MG63 (cell line): ENCODE measurements at regions not wholly inside any gene's neighbourhood (a gene's known extent, or its start where the extent isn't known, plus 50 kb on each side); places are given as distances from the start of the nearest gene placed in this dataset.
"Not testable (repeated sequence)": the region's sequence is repeated elsewhere in the genome, so short reads cannot be mapped to it uniquely, and the experiment has no call there.

Experiments used
- DNase-seq: peaks from one replicate; pipeline ENCODE4 v3.0.0-alpha.2; 2020
- H3K27me3 ChIP-seq: fragments of 250-450 bp; sonication (Bioruptor Pico); 2 replicates; pipeline ENCODE4 v1.5.1; 2020; ENCODE audit warnings: mild to moderate bottlenecking, moderate library complexity
- H3K36me3 ChIP-seq: fragments of 250-450 bp; sonication (Bioruptor Pico); 2 replicates; pipeline ENCODE4 v1.5.1; 2020; ENCODE audit warnings: mild to moderate bottlenecking, moderate library complexity
- H3K4me3 ChIP-seq: fragments of 250-450 bp; sonication (Bioruptor Pico); 2 replicates; pipeline ENCODE4 v1.5.1; 2020; ENCODE audit warnings: mild to moderate bottlenecking, moderate library complexity
- H3K9me3 ChIP-seq: fragments of 250-450 bp; sonication (Bioruptor Pico); 2 replicates; pipeline ENCODE4 v1.5.1; 2020; ENCODE audit warnings: mild to moderate bottlenecking, moderate library complexity

- no peaks in the 10 kb centered on the region for H3K27me3 ChIP-seq
- no peak overlapping the region for H3K4me3 ChIP-seq
- no peak for DNase-seq
- H3K9me3 ChIP-seq: no peaks in the 10 kb centered on the region
- no peaks in the 10 kb centered on the region for H3K36me3 ChIP-seq
Measured at GRCh38 chr6:165183496-165184140, 125.8 kb downstream of the C6orf118 start.

GRCh38 chr6:165183071-165183470, 126.3 kb downstream of the C6orf118 start:
- no peak for DNase-seq
- H3K36me3 ChIP-seq: no peaks in the 10 kb centered on the region
- no peaks in the 10 kb centered on the region for H3K27me3 ChIP-seq
- no peak overlapping the region for H3K4me3 ChIP-seq
- no peaks in the 10 kb centered on the region for H3K9me3 ChIP-seq

- no peak overlapping the region for H3K4me3 ChIP-seq
- H3K36me3 ChIP-seq: no peaks in the 10 kb centered on the region
- no peaks in the 10 kb centered on the region for H3K9me3 ChIP-seq
- no peaks in the 10 kb centered on the region for H3K27me3 ChIP-seq
- peak; percentile 94 for DNase-seq
Measured at GRCh38 chr6:165181951-165182414, 127.4 kb downstream of the C6orf118 start.

GRCh38 chr6:165178056-165178455, 131.3 kb downstream of the C6orf118 start:
- Histone ChIP-seq H3K4me3 (no peak overlapping the region), H3K9me3 (peaks cover 9% of the 10 kb centered on the region), H3K36me3 (no peaks in the 10 kb centered on the region), H3K27me3 (no peaks in the 10 kb centered on the region)
- peak; percentile 12 for DNase-seq

GRCh38 chr6:165173484-165173883, 135.9 kb downstream of the C6orf118 start:
- Histone ChIP-seq H3K36me3 (no peaks in the 10 kb centered on the region), H3K4me3 (no peak overlapping the region), H3K27me3 (no peaks in the 10 kb centered on the region), H3K9me3 (peaks cover 9% of the 10 kb centered on the region)
- no peak for DNase-seq

GRCh38 chr6:165167861-165168260, 141.5 kb downstream of the C6orf118 start:
- H3K27me3 ChIP-seq: no peaks in the 10 kb centered on the region
- no peaks in the 10 kb centered on the region for H3K9me3 ChIP-seq
- DNase-seq: no peak
- no peaks in the 10 kb centered on the region for H3K36me3 ChIP-seq
- no peak overlapping the region for H3K4me3 ChIP-seq

- H3K27me3 ChIP-seq: no peaks in the 10 kb centered on the region
- no peaks in the 10 kb centered on the region for H3K9me3 ChIP-seq
- DNase-seq: no peak
- no peaks in the 10 kb centered on the region for H3K36me3 ChIP-seq
- H3K4me3 ChIP-seq: no peak overlapping the region
Measured at GRCh38 chr6:165167311-165167710, 142.1 kb downstream of the C6orf118 start.

GRCh38 chr6:165163519-165163918, 145.9 kb downstream of the C6orf118 start:
- H3K27me3 ChIP-seq: no peaks in the 10 kb centered on the region
- H3K4me3 ChIP-seq: no peak overlapping the region
- no peaks in the 10 kb centered on the region for H3K36me3 ChIP-seq
- no peaks in the 10 kb centered on the region for H3K9me3 ChIP-seq
- DNase-seq: no peak

GRCh38 chr6:165159460-165159859, 149.9 kb downstream of the C6orf118 start:
- no peaks in the 10 kb centered on the region for H3K9me3 ChIP-seq
- no peaks in the 10 kb centered on the region for H3K27me3 ChIP-seq
- H3K4me3 ChIP-seq: no peak overlapping the region
- DNase-seq: no peak
- H3K36me3 ChIP-seq: no peaks in the 10 kb centered on the region

GRCh38 chr6:165146456-165146855, 162.9 kb downstream of the C6orf118 start:
- no peak for DNase-seq
- Histone ChIP-seq H3K36me3 (no peaks in the 10 kb centered on the region), H3K9me3 (no peaks in the 10 kb centered on the region), H3K27me3 (no peaks in the 10 kb centered on the region), H3K4me3 (no peak overlapping the region)

GRCh38 chr6:165135889-165136288, 173.5 kb downstream of the C6orf118 start:
- no peaks in the 10 kb centered on the region for H3K36me3 ChIP-seq
- DNase-seq: no peak

GRCh38 chr6:165129086-165129485, 180.3 kb downstream of the C6orf118 start:
- Histone ChIP-seq H3K27me3 (no peaks in the 10 kb centered on the region), H3K9me3 (no peaks in the 10 kb centered on the region)
- no peak for DNase-seq

More at GRCh38 chr6:165135889-165136288, 173.5 kb downstream of the C6orf118 start:
- no peak overlapping the region for H3K4me3 ChIP-seq
- H3K9me3 ChIP-seq: no peaks in the 10 kb centered on the region; the same call in 1 of the 2 replicates
- H3K27me3 ChIP-seq: no peaks in the 10 kb centered on the region

GRCh38 chr6:165127743-165128142, 181.7 kb downstream of the C6orf118 start:
- H3K36me3 ChIP-seq, DNase-seq, H3K27me3 ChIP-seq, H3K4me3 ChIP-seq, H3K9me3 ChIP-seq: not testable (repeated sequence)

More at GRCh38 chr6:165129086-165129485, 180.3 kb downstream of the C6orf118 start:
- H3K4me3 ChIP-seq: no peak overlapping the region
- no peaks in the 10 kb centered on the region for H3K36me3 ChIP-seq

GRCh38 chr6:165124681-165125080, 184.7 kb downstream of the C6orf118 start:
- H3K9me3 ChIP-seq, DNase-seq, H3K36me3 ChIP-seq, H3K4me3 ChIP-seq, H3K27me3 ChIP-seq: not testable (repeated sequence)

- H3K9me3 ChIP-seq: no peaks in the 10 kb centered on the region
- no peak for DNase-seq
- H3K27me3 ChIP-seq: no peaks in the 10 kb centered on the region
Measured at GRCh38 chr6:165119231-165120020, 190.0 kb downstream of the C6orf118 start.

GRCh38 chr6:165118736-165119135, 190.7 kb downstream of the C6orf118 start:
- Histone ChIP-seq H3K27me3 (no peaks in the 10 kb centered on the region), H3K36me3 (no peaks in the 10 kb centered on the region), H3K9me3 (peaks cover 1% of the 10 kb centered on the region; the same call in 1 of the 2 replicates), H3K4me3 (no peak overlapping the region)
- DNase-seq: no peak

More at GRCh38 chr6:165119231-165120020, 190.0 kb downstream of the C6orf118 start:
- H3K36me3 ChIP-seq: no peaks in the 10 kb centered on the region
- no peak overlapping the region for H3K4me3 ChIP-seq

GRCh38 chr6:165117806-165118205, 191.6 kb downstream of the C6orf118 start:
- Histone ChIP-seq H3K36me3 (no peaks in the 10 kb centered on the region), H3K4me3 (no peak overlapping the region), H3K27me3 (no peaks in the 10 kb centered on the region), H3K9me3 (peaks cover 4% of the 10 kb centered on the region; the same call in 1 of the 2 replicates)
- no peak for DNase-seq
